ENCODE measurements at regions not wholly inside any gene's neighbourhood (a gene's known extent, or its start where the extent isn't known, plus 50 kb on each side); places are given as distances from the start of the nearest gene placed in this dataset.

DNA sequence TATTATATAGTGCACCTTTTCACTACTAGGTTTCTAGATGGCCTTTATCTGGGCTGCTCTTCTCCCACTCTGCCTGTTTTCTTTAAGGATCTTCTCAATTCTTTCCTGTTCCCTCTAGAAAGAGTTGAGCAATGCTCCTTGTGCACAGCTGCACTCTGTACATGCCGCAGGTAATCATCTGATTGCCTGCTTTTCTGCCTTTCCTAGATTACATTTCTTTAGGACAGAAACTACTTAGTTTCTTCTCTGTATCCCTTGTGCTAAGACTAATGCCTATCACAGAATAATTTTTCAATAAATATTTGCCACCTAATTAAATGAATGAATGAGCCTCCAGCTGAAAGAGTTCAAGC is 802.4 kb upstream of the ID2 start:
- Histone ChIP-seq H3K27me3 (peaks cover 10% of the 10 kb centered on the region), H3K27ac (no peak overlapping the region), H3K36me3 (no peaks in the 10 kb centered on the region), H3K4me1 (ENCODE audit: low read depth) (peaks cover 13% of the 10 kb centered on the region), H3K4me3 (no peak overlapping the region), H3K9me3 (ENCODE audit: low read depth) (no peaks in the 10 kb centered on the region)
- no peak for DNase-seq (ENCODE audit: low read depth in 1 of 2, low spot score in 1 of 2)
- TF ChIP-seq, protein P1, sequence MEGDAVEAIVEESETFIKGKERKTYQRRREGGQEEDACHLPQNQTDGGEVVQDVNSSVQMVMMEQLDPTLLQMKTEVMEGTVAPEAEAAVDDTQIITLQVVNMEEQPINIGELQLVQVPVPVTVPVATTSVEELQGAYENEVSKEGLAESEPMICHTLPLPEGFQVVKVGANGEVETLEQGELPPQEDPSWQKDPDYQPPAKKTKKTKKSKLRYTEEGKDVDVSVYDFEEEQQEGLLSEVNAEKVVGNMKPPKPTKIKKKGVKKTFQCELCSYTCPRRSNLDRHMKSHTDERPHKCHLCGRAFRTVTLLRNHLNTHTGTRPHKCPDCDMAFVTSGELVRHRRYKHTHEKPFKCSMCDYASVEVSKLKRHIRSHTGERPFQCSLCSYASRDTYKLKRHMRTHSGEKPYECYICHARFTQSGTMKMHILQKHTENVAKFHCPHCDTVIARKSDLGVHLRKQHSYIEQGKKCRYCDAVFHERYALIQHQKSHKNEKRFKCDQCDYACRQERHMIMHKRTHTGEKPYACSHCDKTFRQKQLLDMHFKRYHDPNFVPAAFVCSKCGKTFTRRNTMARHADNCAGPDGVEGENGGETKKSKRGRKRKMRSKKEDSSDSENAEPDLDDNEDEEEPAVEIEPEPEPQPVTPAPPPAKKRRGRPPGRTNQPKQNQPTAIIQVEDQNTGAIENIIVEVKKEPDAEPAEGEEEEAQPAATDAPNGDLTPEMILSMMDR (IDR thresholded peaks at IDR 0.05; ENCODE audit: low read depth, low read length) = no peak

DNA sequence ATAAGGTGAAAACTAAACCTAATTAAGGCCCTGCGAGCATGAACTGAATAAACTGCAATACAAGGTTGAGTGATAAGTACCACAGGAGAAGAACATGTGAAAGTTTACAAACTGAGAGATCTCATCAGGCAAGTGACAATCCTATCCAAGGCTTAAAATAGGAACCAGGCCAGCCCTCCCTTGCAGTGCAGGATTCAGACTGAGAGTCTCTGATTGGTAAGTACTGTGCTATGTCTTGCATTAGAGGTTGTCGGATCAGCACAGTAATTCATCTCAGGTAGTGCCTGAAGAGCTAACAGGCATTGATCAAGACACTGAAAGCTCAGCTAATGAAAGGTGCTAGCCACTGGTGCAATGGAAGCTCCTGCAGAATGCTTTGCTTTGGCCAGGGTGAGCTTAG is 801.7 kb upstream of the ID2 start:
- DNase-seq (ENCODE audit: low read depth in 1 of 2, low spot score in 1 of 2) = peak in 1 of 2 donors; percentile 36
- no peaks in the 10 kb centered on the region for H3K9me3 ChIP-seq (ENCODE audit: low read depth)
- TF ChIP-seq, protein P1 (IDR thresholded peaks at IDR 0.05; ENCODE audit: low read depth, low read length) = no peak
- no peak overlapping the region for H3K4me3 ChIP-seq
- no peak overlapping the region for H3K27ac ChIP-seq
- no peaks in the 10 kb centered on the region for H3K36me3 ChIP-seq
- H3K4me1 ChIP-seq (ENCODE audit: low read depth) = peaks cover 13% of the 10 kb centered on the region
- peaks cover 10% of the 10 kb centered on the region for H3K27me3 ChIP-seq

DNA sequence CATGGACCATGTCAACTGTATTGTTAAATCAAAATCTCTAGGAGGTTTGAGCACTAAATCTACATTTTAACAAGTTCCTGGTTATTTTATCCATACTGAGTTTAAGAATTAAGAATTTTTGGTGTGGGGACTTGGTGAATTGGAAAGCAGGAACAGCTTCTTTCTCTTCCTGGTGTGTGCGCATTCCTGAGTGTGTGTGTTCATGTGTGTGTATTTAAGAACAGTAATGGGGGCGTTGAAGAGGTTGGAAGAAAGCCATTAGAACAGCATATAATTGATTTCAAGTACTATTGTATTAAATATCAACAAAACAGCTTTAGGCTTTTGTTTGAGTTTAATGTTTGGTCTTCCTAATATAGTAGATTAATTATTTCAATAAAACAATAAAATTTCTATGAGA is 801.3 kb upstream of the ID2 start:
- Histone ChIP-seq H3K36me3 (no peaks in the 10 kb centered on the region), H3K27me3 (peaks cover 10% of the 10 kb centered on the region), H3K4me3 (no peak overlapping the region), H3K4me1 (ENCODE audit: low read depth) (peaks cover 13% of the 10 kb centered on the region), H3K9me3 (ENCODE audit: low read depth) (no peaks in the 10 kb centered on the region), H3K27ac (no peak overlapping the region)
- TF ChIP-seq, protein P1 (IDR thresholded peaks at IDR 0.05; ENCODE audit: low read depth, low read length) = no peak
- no peak for DNase-seq (ENCODE audit: low read depth in 1 of 2, low spot score in 1 of 2)

DNA sequence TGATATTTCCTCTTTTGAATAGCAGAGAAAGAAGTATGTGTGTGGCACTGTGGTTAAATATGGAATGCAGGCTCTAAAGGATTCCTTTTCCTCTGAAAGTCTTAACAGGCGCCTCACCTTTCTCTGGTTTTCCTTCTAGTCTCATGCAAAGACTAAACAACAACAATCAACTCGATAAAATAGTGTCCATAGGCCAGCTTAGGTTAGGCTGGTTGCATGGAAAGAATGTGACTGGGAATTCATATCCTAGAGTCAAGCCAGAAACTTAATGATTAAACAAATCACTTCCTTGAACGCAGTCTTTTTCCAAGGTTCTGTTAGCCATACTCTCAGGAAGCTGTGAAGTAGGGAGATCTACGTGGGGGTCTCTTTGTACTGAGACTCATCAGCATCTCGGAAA is 800.8 kb upstream of the ID2 start:
- Histone ChIP-seq H3K4me1 (ENCODE audit: low read depth) (peaks cover 13% of the 10 kb centered on the region), H3K27me3 (peaks cover 7% of the 10 kb centered on the region), H3K27ac (no peak overlapping the region), H3K4me3 (no peak overlapping the region), H3K36me3 (no peaks in the 10 kb centered on the region), H3K9me3 (ENCODE audit: low read depth) (no peaks in the 10 kb centered on the region)
- TF ChIP-seq, protein P1 (IDR thresholded peaks at IDR 0.05; ENCODE audit: low read depth, low read length) = no peak
- no peak for DNase-seq (ENCODE audit: low read depth in 1 of 2, low spot score in 1 of 2)

DNA sequence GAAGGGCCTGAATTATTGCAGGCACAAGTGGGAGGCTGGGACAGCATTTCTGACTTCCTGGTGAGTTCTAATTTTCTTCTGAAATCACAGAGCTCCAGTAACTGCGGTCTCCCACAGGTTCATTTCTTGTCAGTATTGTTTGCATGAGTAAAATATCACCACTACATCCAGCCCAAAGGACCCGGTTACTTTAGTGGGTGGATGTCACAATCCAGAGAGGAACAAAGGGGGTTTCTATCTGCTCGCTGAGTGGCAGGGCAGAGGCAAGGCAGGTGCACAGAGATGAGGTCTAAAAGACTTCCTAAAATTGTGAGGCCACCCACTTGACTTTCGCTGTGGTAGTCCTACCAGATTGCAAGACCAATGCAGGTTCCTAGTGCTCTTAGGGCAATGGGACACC is 800.4 kb upstream of the ID2 start:
- Histone ChIP-seq H3K4me1 (ENCODE audit: low read depth) (peaks cover 13% of the 10 kb centered on the region), H3K27ac (no peak overlapping the region), H3K27me3 (peaks cover 7% of the 10 kb centered on the region), H3K9me3 (ENCODE audit: low read depth) (no peaks in the 10 kb centered on the region), H3K36me3 (no peaks in the 10 kb centered on the region), H3K4me3 (no peak overlapping the region)
- TF ChIP-seq, protein P1 (IDR thresholded peaks at IDR 0.05; ENCODE audit: low read depth, low read length) = no peak
- no peak for DNase-seq (ENCODE audit: low read depth in 1 of 2, low spot score in 1 of 2)

DNA sequence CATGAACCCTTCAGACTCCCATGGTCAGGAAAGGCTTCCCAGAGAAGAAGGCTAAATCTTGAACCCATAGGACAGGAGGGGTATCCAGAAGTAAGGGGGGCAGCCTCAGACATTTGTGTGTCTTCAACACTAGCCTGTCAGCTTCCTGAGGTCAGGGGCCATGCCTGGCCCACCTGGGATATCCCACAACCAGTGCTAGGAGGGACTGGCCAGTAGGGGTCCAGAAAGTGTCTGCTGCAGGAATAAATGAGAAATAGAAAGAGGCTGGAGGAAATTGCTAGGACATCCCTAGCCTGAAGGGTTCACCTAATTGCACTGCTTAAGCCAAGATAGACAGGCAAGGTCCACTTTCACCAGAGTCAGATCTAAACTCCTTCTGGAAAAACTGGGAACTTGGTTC is 799.6 kb upstream of the ID2 start:
- DNase-seq (ENCODE audit: low read depth in 1 of 2, low spot score in 1 of 2) = no peak

More for the DNA sequence above, 799.6 kb upstream of the ID2 start:
- Histone ChIP-seq H3K36me3 (no peaks in the 10 kb centered on the region), H3K4me3 (no peak overlapping the region), H3K27me3 (peaks cover 7% of the 10 kb centered on the region), H3K9me3 (ENCODE audit: low read depth) (no peaks in the 10 kb centered on the region), H3K4me1 (ENCODE audit: low read depth) (peaks cover 13% of the 10 kb centered on the region), H3K27ac (no peak overlapping the region)
- TF ChIP-seq, protein P1 (IDR thresholded peaks at IDR 0.05; ENCODE audit: low read depth, low read length) = no peak
